Spleen (tissue), 11 donors: ENCODE measurements at regions not wholly inside any gene's neighbourhood (a gene's known extent, or its start where the extent isn't known, plus 50 kb on each side); places are given as distances from the start of the nearest gene placed in this dataset.

Experiments
- DNase-seq: peaks from one replicate; pipeline ENCODE4 v3.0.0-alpha.2; 2020
- H3K27ac ChIP-seq, 8 donors: fragments of 200-600 bp; sonication (generic) in 7 of 8; 1 replicate in 4 of 8; 2 replicates in 4 of 8; pipeline versions ENCODE4 v1.5.0 to v1.8.0; 2016 to 2021; ENCODE audit warnings: inconsistent platforms in 4 of 8, mild to moderate bottlenecking in 4 of 8, moderate library complexity in 1 of 8
- H3K27me3 ChIP-seq, 7 donors: fragments of 200-600 bp; sonication (generic) in 6 of 7; replicated peaks in 1 of 7; 1 replicate in 4 of 7; 2 replicates in 3 of 7; pipeline versions ENCODE4 v1.5.0 to v1.8.0; 2016 to 2021; ENCODE audit warnings: inconsistent platforms in 3 of 7, mild to moderate bottlenecking in 1 of 7
- H3K36me3 ChIP-seq, 6 donors: fragments of 200-600 bp; sonication (generic) in 5 of 6; 1 replicate in 4 of 6; 2 replicates in 2 of 6; pipeline versions ENCODE4 v1.5.0 to v1.8.0; 2016 to 2021; ENCODE audit warnings: inconsistent platforms in 2 of 6
- H3K4me1 ChIP-seq, 6 donors: fragments of 200-600 bp; sonication (generic) in 5 of 6; 1 replicate in 3 of 6; 2 replicates in 3 of 6; pipeline versions ENCODE4 v1.5.0 to v1.8.0; 2016 to 2021; ENCODE audit warnings: inconsistent platforms in 3 of 6
- H3K4me3 ChIP-seq, 8 donors: fragments of 200-600 bp; sonication (generic) in 7 of 8; 1 replicate in 4 of 8; 2 replicates in 4 of 8; pipeline versions ENCODE4 v1.5.0 to v1.8.0; 2016 to 2021; ENCODE audit warnings: inconsistent platforms in 4 of 8, mild to moderate bottlenecking in 4 of 8, moderate library complexity in 2 of 8
- H3K9me3 ChIP-seq, 8 donors: fragments of 200-600 bp; sonication (generic) in 7 of 8; 1 replicate in 4 of 8; 2 replicates in 4 of 8; pipeline versions ENCODE4 v1.5.0 to v1.8.0; 2016 to 2021; ENCODE audit warnings: inconsistent platforms in 4 of 8
- CTCF ChIP-seq, 11 experiments: fragments of 200-600 bp in 7 of 11; fragments of 450-650 bp in 4 of 11; sonication (generic) in 4 of 11; IDR thresholded peaks in 8 of 11; conservative IDR thresholded peaks in 3 of 11; 1 replicate in 7 of 11; 2 replicates in 4 of 11; pipeline versions ENCODE4 v1.4.0 to v1.8.0; 2016 to 2021; ENCODE audit warnings: antibody characterized with exemption in 11 of 11, inconsistent platforms in 4 of 11, mild to moderate bottlenecking in 1 of 11
- POLR2A ChIP-seq, 3 donors: fragments of 450-650 bp; IDR thresholded peaks; one replicate each; pipeline ENCODE4 v1.5.1; 2017; ENCODE audit warnings: antibody characterized with exemption in 3 of 3, mild to moderate bottlenecking in 1 of 3
- POLR2AphosphoS5 ChIP-seq, 3 donors: sonication (generic); formaldehyde crosslinking; IDR thresholded peaks; one replicate each; pipeline ENCODE4 v1.5.1; 2017; ENCODE audit warnings: antibody characterized with exemption in 3 of 3
- WGBS, 5 donors: extraction: QIAGEN DNeasy Blood & Tissue Kit in 3 of 5; methylation state at CpG; one replicate each; pipeline versions ENCODE4 v1.1.5 to v1.1.7; 2013 to 2018; 5-methylcytosine and 5-hydroxymethylcytosine counted together
- intact Hi-C: fragments of 100-400 bp; cut with DNase I; formaldehyde crosslinking; loops from one replicate; pipeline ENCODE4 v1.15.0; 2023; ENCODE audit warnings: low total_unique reads
- donor health status: healthy with polysubstance abuse.
- donor health status: DM: no; HTN: no; CAD: no; lungs with moderate emphysema.
- donor health status: DM: no; HTN: no; CAD: no.
- donor health status: Bipolar disorder and iron deficiency.
- donor health status: healthy.
- donor health status: DM: no; HTN: no; CAD: no.
- donor health status: DM: yes; HTN: yes; CAD: no.

GRCh38 chr12:4134448-4135263, 138.9 kb upstream of the CCND2 start:
- intact Hi-C loops: loop anchor here (10.0 kb wide), 1 partner anchor 130 kb away; no protein-coding TSS in a partner anchor
- Histone ChIP-seq H3K4me3 (no peak overlapping the region), H3K27ac (no peak overlapping the region), H3K4me1 (peaks cover 6 to 41% (median 26%) of the 10 kb centered on the region in 6 donors), H3K27me3 (no peaks in the 10 kb centered on the region), H3K9me3 (peaks cover 0 to 12% (median 9%) of the 10 kb centered on the region in 8 donors), H3K36me3 (no peaks in the 10 kb centered on the region)
- TF ChIP-seq CTCF (IDR thresholded peaks at IDR 0.05 in 8 of 11, conservative IDR thresholded peaks at IDR 0.05 in 3 of 11) (no peak), POLR2AphosphoS5 (IDR thresholded peaks at IDR 0.05) (no peak), POLR2A (IDR thresholded peaks at IDR 0.05) (no peak)
- 64 to 77% (median 72%) methylated on average over 12 of the region's 12 CpGs for WGBS, 5 donors
- DNase-seq: no peak

DNA sequence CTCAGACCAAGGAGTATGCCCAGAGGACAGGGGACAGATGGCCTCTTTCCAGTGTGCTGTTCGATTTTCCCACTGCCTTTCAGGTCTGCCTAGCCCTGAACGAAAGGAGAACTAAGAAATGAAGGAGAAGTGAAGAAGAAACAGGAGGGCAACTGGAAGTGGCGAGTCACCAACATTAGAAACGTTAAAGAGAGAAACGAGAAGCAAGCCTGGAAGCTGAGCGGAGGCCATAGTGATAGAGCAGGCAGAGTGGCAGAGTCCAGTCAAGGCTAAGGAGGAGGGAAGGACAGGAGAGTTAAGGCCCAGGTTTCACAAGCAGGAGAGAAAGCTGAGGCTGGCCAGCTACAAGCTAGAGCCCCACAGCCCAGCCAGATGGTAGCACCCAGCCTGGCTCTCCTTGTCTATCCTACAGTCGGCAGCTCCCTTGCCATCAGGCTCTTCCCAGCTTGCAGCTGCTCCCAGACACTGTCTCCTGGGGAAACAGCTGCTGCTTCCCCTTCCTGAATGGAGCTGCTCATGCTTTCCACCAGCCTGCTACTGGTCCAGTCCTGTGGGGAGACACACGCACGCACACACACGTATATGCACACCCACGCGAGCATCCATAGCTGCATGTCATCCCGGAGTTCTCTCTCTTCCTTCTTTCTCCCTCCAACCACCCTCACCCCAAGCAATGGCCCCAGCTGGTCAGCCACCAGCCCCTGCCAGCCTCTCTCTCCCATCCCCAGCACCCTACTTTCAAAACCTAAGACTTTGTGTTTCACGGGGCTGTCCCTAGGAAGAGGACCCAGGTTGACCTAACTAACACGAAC, 139.7 kb upstream of the CCND2 start:
- no peak for TF ChIP-seq CTCF (IDR thresholded peaks at IDR 0.05 in 8 of 11, conservative IDR thresholded peaks at IDR 0.05 in 3 of 11)
- TF ChIP-seq POLR2AphosphoS5 (IDR thresholded peaks at IDR 0.05): no peak
- no peak for TF ChIP-seq POLR2A (IDR thresholded peaks at IDR 0.05)
- WGBS, 5 donors: 48 to 60% (median 55%) methylated on average over 15 of the region's 15 CpGs
- H3K9me3 ChIP-seq: peaks cover 0 to 12% (median 9%) of the 10 kb centered on the region in 8 donors
- no peak overlapping the region for H3K4me3 ChIP-seq
- DNase-seq: no peak
- no peak overlapping the region for H3K27ac ChIP-seq
- intact Hi-C loops: loop anchor here (10.0 kb wide), 1 partner anchor 131 kb away; no protein-coding TSS in a partner anchor
- no peaks in the 10 kb centered on the region for H3K36me3 ChIP-seq
- peaks cover 6 to 41% (median 26%) of the 10 kb centered on the region in 6 donors for H3K4me1 ChIP-seq
- H3K27me3 ChIP-seq: no peaks in the 10 kb centered on the region

GRCh38 chr12:4133029-4133428, 140.5 kb upstream of the CCND2 start:
- TF ChIP-seq POLR2A (IDR thresholded peaks at IDR 0.05): no peak
- TF ChIP-seq CTCF (IDR thresholded peaks at IDR 0.05 in 8 of 11, conservative IDR thresholded peaks at IDR 0.05 in 3 of 11): no peak
- TF ChIP-seq POLR2AphosphoS5 (IDR thresholded peaks at IDR 0.05): no peak

More at GRCh38 chr12:4133029-4133428, 140.5 kb upstream of the CCND2 start:
- 81 to 95% (median 90%) methylated on average over 5 of the region's 5 CpGs for WGBS, 5 donors
- Histone ChIP-seq H3K36me3 (no peaks in the 10 kb centered on the region), H3K9me3 (peaks cover 0 to 12% (median 9%) of the 10 kb centered on the region in 8 donors), H3K27me3 (no peaks in the 10 kb centered on the region), H3K4me3 (no peak overlapping the region), H3K27ac (no peak overlapping the region), H3K4me1 (peaks cover 6 to 41% (median 26%) of the 10 kb centered on the region in 6 donors)
- no peak for DNase-seq
- intact Hi-C loops: loop anchor here (10.0 kb wide), 1 partner anchor 132 kb away; no protein-coding TSS in a partner anchor
